CD14-positive monocyte (primary cell): ENCODE measurements at regions not wholly inside any gene's neighbourhood (a gene's known extent, or its start where the extent isn't known, plus 50 kb on each side); places are given as distances from the start of the nearest gene placed in this dataset.
"Not testable (repeated sequence)": the region's sequence is repeated elsewhere in the genome, so short reads cannot be mapped to it uniquely, and the experiment has no call there.

ENCODE experiments used
- DNase-seq, 3 donors: peaks; one replicate each; pipeline ENCODE4 v3.0.0-alpha.2; 2011 to 2022
- H2AFZ ChIP-seq: 2 replicates; pipeline ENCODE4 v1.6.0; 2012; ENCODE audit warnings: mild to moderate bottlenecking, low read depth, low read length, inconsistent platforms; ENCODE audit not compliant: insufficient read depth, poor library complexity, severe bottlenecking
- H3K27ac ChIP-seq, 2 donors: 1 replicate in 1 of 2; 2 replicates in 1 of 2; pipeline ENCODE4 v1.5.1; 2012 to 2013; ENCODE audit warnings: low read length in 2 of 2, control low read depth in 1 of 2, inconsistent platforms in 1 of 2, low read depth in 1 of 2, mild to moderate bottlenecking in 1 of 2
- H3K27me3 ChIP-seq, 2 donors: one replicate each; pipeline versions ENCODE4 v1.6.0 to v1.6.1; 2011 to 2013; ENCODE audit warnings: low read length in 2 of 2; ENCODE audit not compliant: control insufficient read depth in 2 of 2, insufficient read depth in 2 of 2
- H3K36me3 ChIP-seq, 2 donors: replicated peaks in 1 of 2; 1 replicate in 1 of 2; 2 replicates in 1 of 2; pipeline versions ENCODE4 v1.5.1 to v1.6.1; 2012 to 2013; ENCODE audit warnings: low read length in 2 of 2, control low read depth in 1 of 2, inconsistent platforms in 1 of 2, mild to moderate bottlenecking in 1 of 2; ENCODE audit not compliant: insufficient read depth in 2 of 2, control insufficient read depth in 1 of 2
- H3K4me1 ChIP-seq, 2 donors: 1 replicate in 1 of 2; 2 replicates in 1 of 2; pipeline versions ENCODE4 v1.5.1 to v1.6.1; 2012 to 2013; ENCODE audit warnings: low read length in 2 of 2, control low read depth in 1 of 2, inconsistent platforms in 1 of 2, mild to moderate bottlenecking in 1 of 2, moderate library complexity in 1 of 2; ENCODE audit not compliant: insufficient read depth in 2 of 2, control insufficient read depth in 1 of 2
- H3K4me2 ChIP-seq: replicated peaks from 2 replicates; pipeline ENCODE3; 2012; ENCODE audit warnings: low read length, moderate library complexity, mild to moderate bottlenecking; ENCODE audit not compliant: poor library complexity, severe bottlenecking; ENCODE audit errors: extremely low read depth
- H3K4me3 ChIP-seq, 3 experiments: fragments of 200-600 bp in 1 of 3; sonication (generic) in 1 of 3; replicated peaks in 1 of 3; 1 replicate in 2 of 3; 2 replicates in 1 of 3; pipeline ENCODE4 v1.5.1; 2011 to 2013; ENCODE audit warnings: low read length in 3 of 3, mild to moderate bottlenecking in 3 of 3, control low read depth in 2 of 3, low read depth in 2 of 3, inconsistent platforms in 1 of 3, moderate library complexity in 1 of 3
- H3K79me2 ChIP-seq: 2 replicates; pipeline ENCODE4 v1.6.0; 2012; ENCODE audit warnings: mild to moderate bottlenecking, control low read depth, inconsistent platforms, low read length, moderate library complexity; ENCODE audit not compliant: insufficient read depth
- H3K9ac ChIP-seq: 2 replicates; pipeline ENCODE4 v1.6.0; 2017; ENCODE audit warnings: low read length, mild to moderate bottlenecking; ENCODE audit not compliant: insufficient read depth, poor library complexity, severe bottlenecking
- H3K9me3 ChIP-seq, 2 donors: replicated peaks in 1 of 2; 1 replicate in 1 of 2; 2 replicates in 1 of 2; pipeline versions ENCODE4 v1.5.1 to v1.6.1; 2012 to 2013; ENCODE audit warnings: low read length in 2 of 2, control low read depth in 1 of 2; ENCODE audit not compliant: control insufficient read depth in 1 of 2, insufficient read depth in 1 of 2
- H4K20me1 ChIP-seq: 2 replicates; pipeline ENCODE4 v1.6.0; 2012; ENCODE audit warnings: mild to moderate bottlenecking, low read length, control low read depth, moderate library complexity; ENCODE audit not compliant: insufficient read depth
- H3K27ac Mint-ChIP-seq, 7 donors: one replicate each; pipeline ENCODE4 v1.8.0; 2020; ENCODE audit warnings: mild to moderate bottlenecking in 7 of 7, mixed read lengths in 7 of 7, moderate library complexity in 6 of 7, inconsistent platforms in 2 of 7
- H3K27me3 Mint-ChIP-seq, 3 donors: one replicate each; pipeline ENCODE4 v1.8.0; 2021 to 2022; ENCODE audit warnings: low read depth in 3 of 3, mild to moderate bottlenecking in 3 of 3, mixed read lengths in 3 of 3, moderate library complexity in 3 of 3, inconsistent platforms in 1 of 3
- H3K36me3 Mint-ChIP-seq, 2 donors: one replicate each; pipeline ENCODE4 v1.8.0; 2020; ENCODE audit warnings: mixed read lengths in 2 of 2, inconsistent platforms in 1 of 2, mild to moderate bottlenecking in 1 of 2
- H3K4me1 Mint-ChIP-seq: one replicate; pipeline ENCODE4 v1.8.0; 2020; ENCODE audit warnings: mild to moderate bottlenecking, mixed read lengths
- H3K4me3 Mint-ChIP-seq, 2 donors: one replicate each; pipeline ENCODE4 v1.8.0; 2020; ENCODE audit warnings: mild to moderate bottlenecking in 2 of 2, mixed read lengths in 2 of 2, moderate library complexity in 1 of 2
- H3K9me3 Mint-ChIP-seq, 7 donors: one replicate each; pipeline ENCODE4 v1.8.0; 2020 to 2022; ENCODE audit warnings: mixed read lengths in 7 of 7, mild to moderate bottlenecking in 6 of 7, moderate library complexity in 6 of 7, inconsistent platforms in 2 of 7
- WGBS: methylation state at CpG from one replicate; pipeline ENCODE4 v1.1.5; 2013; ENCODE audit warnings: missing lambda C conversion rate; ENCODE audit not compliant: insufficient coverage; 5-methylcytosine and 5-hydroxymethylcytosine counted together
- intact Hi-C, 2 donors: fragments of 100-400 bp; cut with micrococcal nuclease; formaldehyde crosslinking; loops; one replicate each; pipeline versions ENCODE4 v1.15.0 to v1.15.1; 2023
- TF ChIP-seq, protein P1 (sequence below): fragments of 200-600 bp; IDR thresholded peaks from one replicate; pipeline ENCODE4 v1.8.0; 2022; ENCODE audit warnings: antibody characterized with exemption, mild to moderate bottlenecking

DNA sequence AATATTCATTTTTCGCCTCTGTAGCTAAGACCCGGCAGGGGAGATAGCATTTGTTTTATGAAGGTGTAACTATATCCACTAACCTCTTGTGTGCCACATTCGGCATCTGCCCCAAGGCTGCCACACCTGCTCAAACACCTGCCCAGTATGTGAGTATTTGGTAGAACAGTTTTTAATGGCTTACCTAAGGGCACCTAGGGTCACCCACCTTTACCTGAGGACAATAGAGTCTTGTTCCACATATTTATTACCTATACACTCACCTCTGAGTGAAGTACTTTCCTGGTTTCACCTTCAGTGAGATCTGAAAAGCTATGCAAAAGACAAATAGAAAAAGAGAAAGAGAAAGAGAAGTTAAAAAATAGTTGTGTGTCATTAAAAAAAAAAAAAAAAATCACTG, 68.0 kb upstream of the PIP5K1B start:
- intact Hi-C loops: no loop called here
- H2AFZ ChIP-seq: no peak overlapping the region
- no peaks in the 10 kb centered on the region for H3K9me3 ChIP-seq
- Mint-ChIP-seq H3K9me3 (no peaks in the 10 kb centered on the region), H3K4me1 (peaks cover 19% of the 10 kb centered on the region), H3K27ac (no peak overlapping the region), H3K4me3 (no peak overlapping the region), H3K27me3 (no peaks in the 10 kb centered on the region), H3K36me3 (no peaks in the 10 kb centered on the region)
- H4K20me1 ChIP-seq: no peaks in the 10 kb centered on the region
- H3K27ac ChIP-seq: no peak overlapping the region
- TF ChIP-seq, protein P1, sequence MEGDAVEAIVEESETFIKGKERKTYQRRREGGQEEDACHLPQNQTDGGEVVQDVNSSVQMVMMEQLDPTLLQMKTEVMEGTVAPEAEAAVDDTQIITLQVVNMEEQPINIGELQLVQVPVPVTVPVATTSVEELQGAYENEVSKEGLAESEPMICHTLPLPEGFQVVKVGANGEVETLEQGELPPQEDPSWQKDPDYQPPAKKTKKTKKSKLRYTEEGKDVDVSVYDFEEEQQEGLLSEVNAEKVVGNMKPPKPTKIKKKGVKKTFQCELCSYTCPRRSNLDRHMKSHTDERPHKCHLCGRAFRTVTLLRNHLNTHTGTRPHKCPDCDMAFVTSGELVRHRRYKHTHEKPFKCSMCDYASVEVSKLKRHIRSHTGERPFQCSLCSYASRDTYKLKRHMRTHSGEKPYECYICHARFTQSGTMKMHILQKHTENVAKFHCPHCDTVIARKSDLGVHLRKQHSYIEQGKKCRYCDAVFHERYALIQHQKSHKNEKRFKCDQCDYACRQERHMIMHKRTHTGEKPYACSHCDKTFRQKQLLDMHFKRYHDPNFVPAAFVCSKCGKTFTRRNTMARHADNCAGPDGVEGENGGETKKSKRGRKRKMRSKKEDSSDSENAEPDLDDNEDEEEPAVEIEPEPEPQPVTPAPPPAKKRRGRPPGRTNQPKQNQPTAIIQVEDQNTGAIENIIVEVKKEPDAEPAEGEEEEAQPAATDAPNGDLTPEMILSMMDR: no peak
- no peaks in the 10 kb centered on the region for H3K79me2 ChIP-seq
- peaks cover 13 to 21% of the 10 kb centered on the region in 2 donors for H3K4me1 ChIP-seq
- no peaks in the 10 kb centered on the region for H3K36me3 ChIP-seq
- H3K4me2 ChIP-seq: no peak overlapping the region
- WGBS: no CpG with 5 or more reads among the region's 3 CpGs
- no peak overlapping the region for H3K4me3 ChIP-seq
- H3K9ac ChIP-seq: no peak overlapping the region
- no peak for DNase-seq
- no peaks in the 10 kb centered on the region for H3K27me3 ChIP-seq

DNA sequence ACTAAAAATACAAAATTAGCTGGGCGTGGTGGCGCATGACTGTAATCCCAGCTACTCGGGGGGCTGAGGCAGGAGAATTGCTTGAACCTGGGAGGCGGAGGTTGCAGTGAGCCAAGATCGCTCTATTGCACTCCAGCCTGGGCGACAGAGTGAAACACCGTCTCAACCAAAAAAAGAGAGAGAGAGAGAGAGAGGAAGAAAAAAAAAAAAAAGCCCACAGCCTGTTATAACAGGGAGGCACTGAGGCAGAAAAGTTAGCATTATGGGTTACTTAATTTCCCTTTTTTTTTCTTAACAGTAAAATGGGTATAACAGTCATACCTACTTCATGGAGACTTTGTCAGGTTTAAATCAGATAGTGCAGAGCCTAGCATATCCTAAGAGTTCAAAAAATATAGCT, 65.8 kb upstream of the PIP5K1B start:
- H3K27me3 Mint-ChIP-seq, H3K9ac ChIP-seq, intact Hi-C loops, H3K4me3 ChIP-seq, H2AFZ ChIP-seq, H3K27ac ChIP-seq, H3K4me2 ChIP-seq, H3K27ac Mint-ChIP-seq, H4K20me1 ChIP-seq, H3K27me3 ChIP-seq, H3K4me3 Mint-ChIP-seq, H3K79me2 ChIP-seq, H3K9me3 ChIP-seq, H3K36me3 Mint-ChIP-seq, DNase-seq, H3K36me3 ChIP-seq, H3K9me3 Mint-ChIP-seq: not testable (repeated sequence)
- 61% methylated on average over 4 of the region's 7 CpGs for WGBS
- peaks cover 25% of the 10 kb centered on the region for H3K4me1 Mint-ChIP-seq
- peaks cover 19 to 28% of the 10 kb centered on the region in 2 donors for H3K4me1 ChIP-seq
